Liver (tissue), 8 donors: ENCODE measurements at regions not wholly inside any gene's neighbourhood (a gene's known extent, or its start where the extent isn't known, plus 50 kb on each side); places are given as distances from the start of the nearest gene placed in this dataset.

ENCODE experiments used
- DNase-seq: peaks from one replicate; pipeline ENCODE4 v3.0.0-alpha.2; 2017; ENCODE audit warnings: low spot score
- H3K27ac ChIP-seq, 2 donors: one replicate each; pipeline ENCODE4 v1.7.0; 2013; ENCODE audit warnings: inconsistent platforms in 2 of 2, low read length in 2 of 2, control low read depth in 1 of 2, low read depth in 1 of 2, mild to moderate bottlenecking in 1 of 2
- H3K27me3 ChIP-seq, 4 donors: one replicate each; pipeline versions ENCODE4 v1.6.1 to v1.7.0; 2013; ENCODE audit warnings: low read length in 3 of 4, inconsistent platforms in 1 of 4, mild to moderate bottlenecking in 1 of 4, moderate library complexity in 1 of 4; ENCODE audit not compliant: control insufficient read depth in 4 of 4, insufficient read depth in 4 of 4
- H3K36me3 ChIP-seq, 4 donors: one replicate each; pipeline versions ENCODE4 v1.6.1 to v1.7.0; 2013; ENCODE audit warnings: low read length in 3 of 4, mild to moderate bottlenecking in 3 of 4, low read depth in 1 of 4, moderate library complexity in 1 of 4; ENCODE audit not compliant: control insufficient read depth in 4 of 4, insufficient read depth in 3 of 4
- H3K4me1 ChIP-seq, 4 donors: one replicate each; pipeline versions ENCODE4 v1.6.1 to v1.7.0; 2013; ENCODE audit warnings: low read length in 3 of 4, mild to moderate bottlenecking in 3 of 4, moderate library complexity in 1 of 4; ENCODE audit not compliant: control insufficient read depth in 4 of 4, insufficient read depth in 4 of 4
- H3K4me3 ChIP-seq, 3 donors: one replicate each; pipeline versions ENCODE4 v1.6.1 to v1.7.0; 2013; ENCODE audit warnings: low read length in 3 of 3, control low read depth in 1 of 3, low read depth in 1 of 3, mild to moderate bottlenecking in 1 of 3
- H3K9ac ChIP-seq, 2 donors: one replicate each; pipeline ENCODE4 v1.7.0; 2013; ENCODE audit warnings: low read length in 2 of 2, mild to moderate bottlenecking in 2 of 2, moderate library complexity in 2 of 2, control low read depth in 1 of 2, low read depth in 1 of 2
- H3K9me3 ChIP-seq, 4 donors: one replicate each; pipeline versions ENCODE4 v1.6.1 to v1.7.0; 2013; ENCODE audit warnings: low read length in 3 of 4; ENCODE audit not compliant: control insufficient read depth in 4 of 4
- CTCF ChIP-seq: fragments of 150-350 bp; IDR thresholded peaks from 2 replicates; pipeline ENCODE4 v1.5.1; 2017; ENCODE audit warnings: improper control_type of control experiment, low read depth, low read length; ENCODE audit not compliant: missing input control
- EGR1 ChIP-seq, 2 donors: IDR thresholded peaks; 2 replicates each; pipeline ENCODE4 v1.6.1; 2016 to 2018; ENCODE audit warnings: antibody characterized with exemption in 2 of 2, low read depth in 2 of 2
- FOXA1 ChIP-seq: IDR thresholded peaks from 2 replicates; pipeline ENCODE4 v1.6.1; 2016; ENCODE audit warnings: antibody characterized with exemption
- FOXA2 ChIP-seq: IDR thresholded peaks from 2 replicates; pipeline ENCODE4 v1.6.1; 2016; ENCODE audit warnings: antibody characterized with exemption
- GABPA ChIP-seq, 2 donors: IDR thresholded peaks in 1 of 2; conservative IDR thresholded peaks in 1 of 2; 2 replicates each; pipeline ENCODE4 v1.6.1; 2016; ENCODE audit warnings: antibody characterized with exemption in 2 of 2, mild to moderate bottlenecking in 1 of 2, moderate library complexity in 1 of 2
- HNF4A ChIP-seq, 2 donors: conservative IDR thresholded peaks; 2 replicates each; pipeline ENCODE4 v1.6.1; 2016; ENCODE audit warnings: antibody characterized with exemption in 2 of 2, mild to moderate bottlenecking in 2 of 2
- HNF4G ChIP-seq: IDR thresholded peaks from 2 replicates; pipeline ENCODE4 v1.6.1; 2016; ENCODE audit warnings: antibody characterized with exemption
- JUND ChIP-seq, 2 donors: IDR thresholded peaks; 2 replicates each; pipeline ENCODE4 v1.6.1; 2016; ENCODE audit warnings: antibody characterized with exemption in 2 of 2
- MAX ChIP-seq: IDR thresholded peaks from 2 replicates; pipeline ENCODE4 v1.6.1; 2016; ENCODE audit warnings: antibody characterized with exemption
- RAD21 ChIP-seq, 2 donors: IDR thresholded peaks; 2 replicates each; pipeline ENCODE4 v1.6.1; 2016; ENCODE audit warnings: antibody characterized with exemption in 2 of 2, mild to moderate bottlenecking in 2 of 2
- REST ChIP-seq: IDR thresholded peaks from 2 replicates; pipeline ENCODE4 v1.6.1; 2016; ENCODE audit warnings: antibody characterized with exemption, mild to moderate bottlenecking
- RXRA ChIP-seq, 2 donors: IDR thresholded peaks; 2 replicates each; pipeline ENCODE4 v1.6.1; 2017 to 2018; ENCODE audit warnings: antibody characterized with exemption in 2 of 2, mild to moderate bottlenecking in 1 of 2
- SP1 ChIP-seq: IDR thresholded peaks from 2 replicates; pipeline ENCODE4 v1.6.1; 2018; ENCODE audit warnings: antibody characterized with exemption, mild to moderate bottlenecking
- TAF1 ChIP-seq: conservative IDR thresholded peaks from 2 replicates; pipeline ENCODE4 v1.6.1; 2016; ENCODE audit warnings: antibody characterized with exemption, mild to moderate bottlenecking
- YY1 ChIP-seq: IDR thresholded peaks from 2 replicates; pipeline ENCODE4 v1.6.1; 2016; ENCODE audit warnings: antibody characterized with exemption, mild to moderate bottlenecking
- WGBS: extraction: QIAGEN DNeasy Blood & Tissue Kit; methylation state at CpG from one replicate; pipeline ENCODE4 v1.1.7; 2013; 5-methylcytosine and 5-hydroxymethylcytosine counted together
- TF ChIP-seq, protein P1 (sequence below): IDR thresholded peaks from 2 replicates; pipeline ENCODE4 v1.6.1; 2016; ENCODE audit warnings: antibody characterized with exemption
- TF ChIP-seq, protein P2 (sequence below): IDR thresholded peaks from 2 replicates; pipeline ENCODE4 v1.6.1; 2016; ENCODE audit warnings: antibody characterized with exemption
- donor health status: healthy.
- donor health status: healthy.
- donor health status: healthy.
- donor health status: healthy.
- donor health status: healthy.

GRCh38 chr14:90458536-90458935, 61.7 kb downstream of the CALM1 start:
- no peak overlapping the region for H3K4me3 ChIP-seq
- no peaks in the 10 kb centered on the region for H3K36me3 ChIP-seq
- no peaks in the 10 kb centered on the region for H3K9me3 ChIP-seq
- H3K4me1 ChIP-seq, result no peaks in the 10 kb centered on the region
- WGBS, result 67% methylated on average over 1 of the region's 1 CpG
- H3K27me3 ChIP-seq, result no peaks in the 10 kb centered on the region
- DNase-seq, result no peak
- no peak overlapping the region for H3K27ac ChIP-seq
- TF ChIP-seq TAF1 (no peak), MAX (no peak), JUND (IDR thresholded peaks at IDR 0.05) (no peak), GABPA (IDR thresholded peaks at IDR 0.05 in 1 of 2, conservative IDR thresholded peaks at IDR 0.05 in 1 of 2) (no peak), HNF4G (no peak), SP1 (no peak), RXRA (IDR thresholded peaks at IDR 0.05) (no peak)
- TF ChIP-seq, protein P1, sequence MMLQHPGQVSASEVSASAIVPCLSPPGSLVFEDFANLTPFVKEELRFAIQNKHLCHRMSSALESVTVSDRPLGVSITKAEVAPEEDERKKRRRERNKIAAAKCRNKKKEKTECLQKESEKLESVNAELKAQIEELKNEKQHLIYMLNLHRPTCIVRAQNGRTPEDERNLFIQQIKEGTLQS, result no peak
- TF ChIP-seq, protein P2, sequence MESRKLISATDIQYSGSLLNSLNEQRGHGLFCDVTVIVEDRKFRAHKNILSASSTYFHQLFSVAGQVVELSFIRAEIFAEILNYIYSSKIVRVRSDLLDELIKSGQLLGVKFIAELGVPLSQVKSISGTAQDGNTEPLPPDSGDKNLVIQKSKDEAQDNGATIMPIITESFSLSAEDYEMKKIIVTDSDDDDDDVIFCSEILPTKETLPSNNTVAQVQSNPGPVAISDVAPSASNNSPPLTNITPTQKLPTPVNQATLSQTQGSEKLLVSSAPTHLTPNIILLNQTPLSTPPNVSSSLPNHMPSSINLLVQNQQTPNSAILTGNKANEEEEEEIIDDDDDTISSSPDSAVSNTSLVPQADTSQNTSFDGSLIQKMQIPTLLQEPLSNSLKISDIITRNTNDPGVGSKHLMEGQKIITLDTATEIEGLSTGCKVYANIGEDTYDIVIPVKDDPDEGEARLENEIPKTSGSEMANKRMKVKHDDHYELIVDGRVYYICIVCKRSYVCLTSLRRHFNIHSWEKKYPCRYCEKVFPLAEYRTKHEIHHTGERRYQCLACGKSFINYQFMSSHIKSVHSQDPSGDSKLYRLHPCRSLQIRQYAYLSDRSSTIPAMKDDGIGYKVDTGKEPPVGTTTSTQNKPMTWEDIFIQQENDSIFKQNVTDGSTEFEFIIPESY, result no peak
- H3K9ac ChIP-seq, result no peak overlapping the region

DNA sequence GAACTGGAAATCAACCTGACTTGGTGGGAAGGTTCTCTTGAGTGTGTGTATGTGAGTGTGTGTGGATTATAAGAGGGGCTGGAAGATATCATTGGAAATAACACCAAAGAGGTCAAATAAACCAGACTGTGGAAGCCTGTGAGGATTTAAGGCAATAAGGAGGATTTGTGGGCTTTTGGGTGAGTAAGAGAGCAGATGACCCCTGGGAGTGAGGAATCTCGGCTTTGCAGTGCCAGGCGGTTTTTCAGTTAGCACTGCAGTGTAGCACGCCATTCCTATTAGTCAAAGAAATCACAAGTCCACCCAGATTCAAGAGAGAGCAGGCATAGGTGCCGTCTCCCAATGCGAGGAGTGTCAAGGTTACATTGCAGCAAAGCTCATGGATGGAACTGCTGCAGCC, 63.3 kb downstream of the CALM1 start:
- no peak overlapping the region for H3K4me3 ChIP-seq
- TF ChIP-seq RXRA (IDR thresholded peaks at IDR 0.05), result no peak
- TF ChIP-seq FOXA2, result no peak
- TF ChIP-seq TAF1, result no peak
- TF ChIP-seq, protein P1, result no peak
- no peak for TF ChIP-seq CTCF
- TF ChIP-seq HNF4A (conservative IDR thresholded peaks at IDR 0.05), result no peak
- no peak for TF ChIP-seq MAX
- no peak for TF ChIP-seq FOXA1
- TF ChIP-seq JUND (IDR thresholded peaks at IDR 0.05), result no peak
- TF ChIP-seq, protein P2, result no peak
- no peak for TF ChIP-seq YY1
- TF ChIP-seq SP1, result no peak
- TF ChIP-seq RAD21 (IDR thresholded peaks at IDR 0.05), result no peak
- no peak for TF ChIP-seq REST
- TF ChIP-seq EGR1 (IDR thresholded peaks at IDR 0.05; ENCODE audit: low read depth in 2 of 2), result no peak
- no peak for TF ChIP-seq GABPA (IDR thresholded peaks at IDR 0.05 in 1 of 2, conservative IDR thresholded peaks at IDR 0.05 in 1 of 2)
- TF ChIP-seq HNF4G, result no peak
- 92% methylated on average over 5 of the region's 5 CpGs for WGBS
- H3K27me3 ChIP-seq, result no peaks in the 10 kb centered on the region
- no peak overlapping the region for H3K27ac ChIP-seq
- no peaks in the 10 kb centered on the region for H3K4me1 ChIP-seq
- no peaks in the 10 kb centered on the region for H3K36me3 ChIP-seq
- H3K9ac ChIP-seq, result no peak overlapping the region
- H3K9me3 ChIP-seq, result no peaks in the 10 kb centered on the region
- DNase-seq, result no peak
